Mononuclear cell (primary cell): ENCODE measurements at regions not wholly inside any gene's neighbourhood (a gene's known extent, or its start where the extent isn't known, plus 50 kb on each side); places are given as distances from the start of the nearest gene placed in this dataset.
"Not testable (repeated sequence)": the region's sequence is repeated elsewhere in the genome, so short reads cannot be mapped to it uniquely, and the experiment has no call there.

Source experiments
- H3K27me3 ChIP-seq: 2 replicates; pipeline ENCODE4 v1.6.0; 2011; ENCODE audit warnings: low read length, control low read depth; ENCODE audit not compliant: insufficient read depth
- H3K4me1 ChIP-seq: 2 replicates; pipeline ENCODE4 v1.5.1; 2011; ENCODE audit warnings: mild to moderate bottlenecking, low read length, control low read depth; ENCODE audit not compliant: insufficient read depth
- H3K4me3 ChIP-seq: 2 replicates; pipeline ENCODE4 v1.5.1; 2011; ENCODE audit warnings: mild to moderate bottlenecking, low read length, moderate library complexity
- H3K9me3 ChIP-seq: 2 replicates; pipeline ENCODE4 v1.5.1; 2011; ENCODE audit warnings: low read depth, mild to moderate bottlenecking, control low read depth, low read length

GRCh38 chr2:106306387-106306786 is 112.3 kb upstream of the UXS1 start:
- Histone ChIP-seq H3K9me3 (no peaks in the 10 kb centered on the region), H3K4me3 (no peak overlapping the region), H3K4me1 (no peaks in the 10 kb centered on the region), H3K27me3 (no peaks in the 10 kb centered on the region)

GRCh38 chr2:106304612-106305184 is 110.6 kb upstream of the UXS1 start:
- Histone ChIP-seq H3K9me3 (no peaks in the 10 kb centered on the region), H3K27me3 (no peaks in the 10 kb centered on the region), H3K4me3 (no peak overlapping the region), H3K4me1 (no peaks in the 10 kb centered on the region)

- Histone ChIP-seq H3K9me3 (no peaks in the 10 kb centered on the region), H3K4me3 (no peak overlapping the region), H3K4me1 (no peaks in the 10 kb centered on the region), H3K27me3 (no peaks in the 10 kb centered on the region)
Observed at GRCh38 chr2:106299696-106300095, 105.6 kb upstream of the UXS1 start.

GRCh38 chr2:106296182-106296815 is 102.2 kb upstream of the UXS1 start:
- H3K27me3 ChIP-seq, result no peaks in the 10 kb centered on the region
- H3K4me1 ChIP-seq, result no peaks in the 10 kb centered on the region
- H3K4me3 ChIP-seq, result no peak overlapping the region
- H3K9me3 ChIP-seq, result no peaks in the 10 kb centered on the region

- H3K4me1 ChIP-seq, result no peaks in the 10 kb centered on the region
- H3K27me3 ChIP-seq, result no peaks in the 10 kb centered on the region
- no peaks in the 10 kb centered on the region for H3K9me3 ChIP-seq
- H3K4me3 ChIP-seq, result no peak overlapping the region
Observed at GRCh38 chr2:106294182-106294581, 100.1 kb upstream of the UXS1 start.

- H3K9me3 ChIP-seq, result no peaks in the 10 kb centered on the region
- H3K27me3 ChIP-seq, result no peaks in the 10 kb centered on the region
- no peaks in the 10 kb centered on the region for H3K4me1 ChIP-seq
- H3K4me3 ChIP-seq, result no peak overlapping the region
Observed at GRCh38 chr2:106293271-106293783, 99.2 kb upstream of the UXS1 start.

- Histone ChIP-seq H3K27me3 (no peaks in the 10 kb centered on the region), H3K9me3 (no peaks in the 10 kb centered on the region), H3K4me3 (no peak overlapping the region), H3K4me1 (no peaks in the 10 kb centered on the region)
Observed at GRCh38 chr2:106292627-106293026, 98.5 kb upstream of the UXS1 start.

GRCh38 chr2:106288873-106289272 is 94.8 kb upstream of the UXS1 start:
- no peak overlapping the region for H3K4me3 ChIP-seq
- no peaks in the 10 kb centered on the region for H3K9me3 ChIP-seq
- H3K27me3 ChIP-seq, result no peaks in the 10 kb centered on the region
- no peaks in the 10 kb centered on the region for H3K4me1 ChIP-seq

- H3K4me1 ChIP-seq, result no peaks in the 10 kb centered on the region
- H3K9me3 ChIP-seq, result no peaks in the 10 kb centered on the region
- no peaks in the 10 kb centered on the region for H3K27me3 ChIP-seq
- no peak overlapping the region for H3K4me3 ChIP-seq
Observed at GRCh38 chr2:106285237-106285829, 91.2 kb upstream of the UXS1 start.

- Histone ChIP-seq H3K9me3 (no peaks in the 10 kb centered on the region), H3K4me3 (no peak overlapping the region), H3K27me3 (no peaks in the 10 kb centered on the region), H3K4me1 (no peaks in the 10 kb centered on the region)
Observed at GRCh38 chr2:106284691-106285202, 90.6 kb upstream of the UXS1 start.

- H3K9me3 ChIP-seq, result no peaks in the 10 kb centered on the region
- no peaks in the 10 kb centered on the region for H3K4me1 ChIP-seq
- H3K27me3 ChIP-seq, result no peaks in the 10 kb centered on the region
- no peak overlapping the region for H3K4me3 ChIP-seq
Observed at GRCh38 chr2:106284255-106284654, 90.2 kb upstream of the UXS1 start.

- H3K9me3 ChIP-seq, H3K4me3 ChIP-seq, H3K4me1 ChIP-seq, H3K27me3 ChIP-seq: not testable (repeated sequence)
Observed at GRCh38 chr2:106283228-106284152, 89.4 kb upstream of the UXS1 start.

- Histone ChIP-seq H3K9me3 (no peaks in the 10 kb centered on the region), H3K27me3 (no peaks in the 10 kb centered on the region), H3K4me1 (no peaks in the 10 kb centered on the region), H3K4me3 (no peak overlapping the region)
Observed at GRCh38 chr2:106282462-106283170, 88.5 kb upstream of the UXS1 start.

- H3K27me3 ChIP-seq, H3K4me3 ChIP-seq, H3K4me1 ChIP-seq, H3K9me3 ChIP-seq: not testable (repeated sequence)
Observed at GRCh38 chr2:106281907-106282430, 87.9 kb upstream of the UXS1 start.
